SU-DHL-6 (cell line): ENCODE measurements at regions not wholly inside any gene's neighbourhood (a gene's known extent, or its start where the extent isn't known, plus 50 kb on each side); places are given as distances from the start of the nearest gene placed in this dataset.

ENCODE experiments used
- H2AFZ ChIP-seq: fragments of 200-600 bp; sonication (generic); 2 replicates; pipeline ENCODE4 v1.6.1; 2014; ENCODE audit warnings: low read depth, mild to moderate bottlenecking, moderate library complexity, mixed read lengths, antibody characterized with exemption, low read length; ENCODE audit not compliant: severe bottlenecking
- H3F3A ChIP-seq: fragments of 200-600 bp; shearing (Covaris generic); 2 replicates; pipeline ENCODE4 v1.6.0; 2016; ENCODE audit warnings: antibody characterized with exemption, mild to moderate bottlenecking; ENCODE audit not compliant: insufficient read depth
- H3K27ac ChIP-seq: fragments of 200-600 bp; sonication (generic); 2 replicates; pipeline ENCODE4 v1.5.1; 2016; ENCODE audit warnings: low read depth, mild to moderate bottlenecking, low read length, moderate library complexity, mixed read lengths
- H3K27me3 ChIP-seq: fragments of 200-600 bp; sonication (generic), shearing (Covaris generic); 2 replicates; pipeline ENCODE4 v1.6.0; 2014; ENCODE audit warnings: mild to moderate bottlenecking, low read length
- H3K36me3 ChIP-seq: fragments of 200-600 bp; sonication (generic); 2 replicates; pipeline ENCODE4 v1.6.1; 2014; ENCODE audit warnings: mild to moderate bottlenecking, low read length, mixed read lengths
- H3K4me2 ChIP-seq: fragments of 300-600, 200-600 bp; shearing (Covaris generic), sonication (generic); 2 replicates; pipeline ENCODE4 v1.6.0; 2014; ENCODE audit warnings: low read length, low read depth, mild to moderate bottlenecking; ENCODE audit not compliant: poor library complexity, severe bottlenecking
- H3K4me3 ChIP-seq: fragments of 200-600 bp; sonication (generic); 2 replicates; pipeline ENCODE4 v1.5.1; 2014; ENCODE audit warnings: antibody characterized with exemption, low read length, mild to moderate bottlenecking, mixed read lengths; ENCODE audit not compliant: insufficient read depth, poor library complexity, severe bottlenecking
- H3K79me2 ChIP-seq: fragments of 200-600 bp; sonication (generic); 2 replicates; pipeline ENCODE4 v1.6.1; 2014; ENCODE audit warnings: mild to moderate bottlenecking, low read length, moderate library complexity; ENCODE audit not compliant: insufficient read depth
- H3K9ac ChIP-seq: fragments of 200-600 bp; sonication (generic); 2 replicates; pipeline ENCODE4 v1.7.0; 2014; ENCODE audit warnings: mild to moderate bottlenecking, low read length
- H3K9me2 ChIP-seq: fragments of 200-600 bp; sonication (generic); replicated peaks from 2 replicates; pipeline ENCODE4 v1.6.1; 2014; ENCODE audit warnings: low read length; ENCODE audit not compliant: insufficient read depth
- H3K9me3 ChIP-seq: fragments of 200-600 bp; sonication (generic); 2 replicates; pipeline ENCODE4 v1.6.1; 2014; ENCODE audit warnings: low read length, mixed read lengths; ENCODE audit not compliant: insufficient read depth
- H4K20me1 ChIP-seq: fragments of 200-600 bp; sonication (generic); 2 replicates; pipeline ENCODE4 v1.6.1; 2014; ENCODE audit warnings: low read depth, mild to moderate bottlenecking, antibody characterized with exemption, low read length, moderate library complexity, mixed read lengths
- EZH2phosphoT487 ChIP-seq: fragments of 200-600 bp; sonication (generic), shearing (Covaris generic); conservative IDR thresholded peaks from 2 replicates; pipeline ENCODE4 v1.6.1; 2018; ENCODE audit warnings: mild to moderate bottlenecking, antibody characterized with exemption, low read length, moderate library complexity, mixed read lengths
- TF ChIP-seq, protein P1 (sequence below): fragments of 200-600 bp; sonication (generic); IDR thresholded peaks from one replicate; pipeline ENCODE4 v1.5.1; 2017; ENCODE audit warnings: antibody characterized with exemption, mild to moderate bottlenecking, low read length, moderate library complexity; ENCODE audit not compliant: insufficient read depth, poor library complexity, severe bottlenecking

DNA sequence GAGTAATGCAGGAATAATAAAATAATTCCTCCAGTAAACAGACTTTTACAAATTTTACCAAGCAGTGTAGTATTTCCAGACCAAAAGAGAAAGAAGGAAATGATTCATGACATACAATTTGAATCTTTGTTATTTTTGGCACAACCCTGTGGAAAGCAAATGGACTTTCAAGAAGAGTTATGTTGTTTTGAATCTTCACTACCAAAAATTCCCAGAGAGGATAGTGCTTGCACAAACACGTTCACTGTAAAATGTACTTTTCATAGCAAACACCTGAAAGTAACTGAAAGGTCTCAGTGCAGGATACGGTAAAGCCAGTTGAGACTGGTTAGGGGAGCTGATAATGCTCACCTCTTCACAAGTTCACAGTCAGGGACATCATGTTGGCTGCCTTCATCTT lies 107.1 kb downstream of the USP22 start:
- Histone ChIP-seq H3K27me3 (no peaks in the 10 kb centered on the region), H3K27ac (no peak overlapping the region), H3F3A (no peaks in the 10 kb centered on the region), H3K36me3 (no peaks in the 10 kb centered on the region), H3K79me2 (no peaks in the 10 kb centered on the region), H3K9me2 (no peaks in the 10 kb centered on the region), H3K4me2 (no peak overlapping the region), H3K9ac (no peak overlapping the region), H4K20me1 (no peaks in the 10 kb centered on the region), H3K9me3 (no peaks in the 10 kb centered on the region), H2AFZ (no peak overlapping the region), H3K4me3 (no peak overlapping the region)
- TF ChIP-seq, protein P1, sequence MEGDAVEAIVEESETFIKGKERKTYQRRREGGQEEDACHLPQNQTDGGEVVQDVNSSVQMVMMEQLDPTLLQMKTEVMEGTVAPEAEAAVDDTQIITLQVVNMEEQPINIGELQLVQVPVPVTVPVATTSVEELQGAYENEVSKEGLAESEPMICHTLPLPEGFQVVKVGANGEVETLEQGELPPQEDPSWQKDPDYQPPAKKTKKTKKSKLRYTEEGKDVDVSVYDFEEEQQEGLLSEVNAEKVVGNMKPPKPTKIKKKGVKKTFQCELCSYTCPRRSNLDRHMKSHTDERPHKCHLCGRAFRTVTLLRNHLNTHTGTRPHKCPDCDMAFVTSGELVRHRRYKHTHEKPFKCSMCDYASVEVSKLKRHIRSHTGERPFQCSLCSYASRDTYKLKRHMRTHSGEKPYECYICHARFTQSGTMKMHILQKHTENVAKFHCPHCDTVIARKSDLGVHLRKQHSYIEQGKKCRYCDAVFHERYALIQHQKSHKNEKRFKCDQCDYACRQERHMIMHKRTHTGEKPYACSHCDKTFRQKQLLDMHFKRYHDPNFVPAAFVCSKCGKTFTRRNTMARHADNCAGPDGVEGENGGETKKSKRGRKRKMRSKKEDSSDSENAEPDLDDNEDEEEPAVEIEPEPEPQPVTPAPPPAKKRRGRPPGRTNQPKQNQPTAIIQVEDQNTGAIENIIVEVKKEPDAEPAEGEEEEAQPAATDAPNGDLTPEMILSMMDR: no peak
- TF ChIP-seq EZH2phosphoT487: no peak

DNA sequence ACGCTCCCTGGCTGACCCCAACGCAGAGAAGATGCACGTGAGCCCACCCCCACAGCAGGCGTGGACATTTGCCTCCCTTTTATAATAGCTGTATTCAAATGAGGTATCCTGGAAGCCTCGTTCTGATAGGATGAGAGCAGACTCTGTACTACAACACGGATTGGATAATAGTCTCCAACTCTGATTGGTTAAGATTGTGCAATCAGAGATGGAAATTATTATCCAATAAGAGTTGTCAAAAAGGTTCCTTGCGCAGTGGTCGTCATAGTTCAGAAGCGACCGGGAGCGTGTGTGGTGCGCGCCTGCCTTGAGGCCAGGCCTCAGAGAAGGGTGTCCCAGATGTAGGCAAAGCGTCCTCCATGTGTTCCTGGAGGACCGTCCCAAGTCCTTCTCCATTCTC lies 104.6 kb downstream of the USP22 start:
- H3K9me2 ChIP-seq: no peaks in the 10 kb centered on the region
- TF ChIP-seq, protein P1: no peak
- no peak for TF ChIP-seq EZH2phosphoT487
- H2AFZ ChIP-seq: no peak overlapping the region
- H3K27ac ChIP-seq: no peak overlapping the region
- no peaks in the 10 kb centered on the region for H3F3A ChIP-seq
- H3K4me2 ChIP-seq: no peak overlapping the region
- H3K36me3 ChIP-seq: no peaks in the 10 kb centered on the region
- no peaks in the 10 kb centered on the region for H3K9me3 ChIP-seq
- no peaks in the 10 kb centered on the region for H3K79me2 ChIP-seq
- no peaks in the 10 kb centered on the region for H4K20me1 ChIP-seq
- no peak overlapping the region for H3K4me3 ChIP-seq
- H3K9ac ChIP-seq: no peak overlapping the region
- H3K27me3 ChIP-seq: no peaks in the 10 kb centered on the region

DNA sequence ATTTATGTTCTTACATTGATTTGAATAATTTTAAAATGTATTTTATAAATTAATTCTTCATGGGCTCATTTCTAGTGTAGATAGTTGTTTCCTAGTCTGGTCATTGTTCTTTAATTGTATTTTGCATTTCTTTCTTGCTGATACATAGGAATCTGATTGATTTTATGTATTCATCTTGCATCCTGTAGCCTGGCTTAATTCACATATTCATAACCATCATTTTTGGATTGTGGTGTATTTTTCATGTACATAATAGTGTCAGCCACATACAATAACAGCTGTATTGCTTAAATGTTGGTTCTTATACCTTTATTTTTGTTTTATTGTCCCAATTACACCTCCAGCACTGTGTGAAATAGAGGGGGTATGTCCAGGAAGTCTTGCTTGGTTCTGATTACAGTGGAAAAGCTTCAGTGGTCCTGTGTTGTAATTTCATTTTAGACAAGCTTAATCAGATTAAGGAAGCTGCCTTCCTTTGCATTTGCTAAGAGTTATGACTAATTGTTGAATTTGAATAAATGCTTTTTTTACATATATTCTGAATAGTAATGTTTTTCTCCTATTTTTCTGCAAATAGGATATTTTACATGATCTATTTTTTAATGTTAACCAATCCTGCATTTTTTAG lies 103.7 kb downstream of the USP22 start:
- no peaks in the 10 kb centered on the region for H3F3A ChIP-seq
- H3K9me3 ChIP-seq: no peaks in the 10 kb centered on the region
- no peaks in the 10 kb centered on the region for H3K9me2 ChIP-seq
- no peak overlapping the region for H3K27ac ChIP-seq
- H4K20me1 ChIP-seq: no peaks in the 10 kb centered on the region
- no peak overlapping the region for H2AFZ ChIP-seq
- no peak overlapping the region for H3K4me3 ChIP-seq
- H3K27me3 ChIP-seq: no peaks in the 10 kb centered on the region
- H3K4me2 ChIP-seq: no peak overlapping the region
- no peaks in the 10 kb centered on the region for H3K36me3 ChIP-seq
- no peak overlapping the region for H3K9ac ChIP-seq
- H3K79me2 ChIP-seq: no peaks in the 10 kb centered on the region
- TF ChIP-seq, protein P1: no peak
- TF ChIP-seq EZH2phosphoT487: no peak
